GM23248 (cell line): ENCODE measurements at regions not wholly inside any gene's neighbourhood (a gene's known extent, or its start where the extent isn't known, plus 50 kb on each side); places are given as distances from the start of the nearest gene placed in this dataset.

ENCODE experiments used
- DNase-seq: peaks from one replicate; pipeline ENCODE4 v3.0.0-alpha.2; 2015
- H2AFZ ChIP-seq: fragments of 200-600 bp; sonication (generic); 2 replicates; pipeline ENCODE4 v1.6.1; 2016; ENCODE audit warnings: antibody characterized with exemption
- H3F3A ChIP-seq: fragments of 200-600 bp; sonication (generic); 2 replicates; pipeline ENCODE4 v1.6.1; 2016; ENCODE audit warnings: mild to moderate bottlenecking, antibody characterized with exemption, mixed run types; ENCODE audit not compliant: insufficient read depth
- H3K27ac ChIP-seq: fragments of 200-600 bp; sonication (generic); 2 replicates; pipeline ENCODE4 v1.5.1; 2016; ENCODE audit warnings: mild to moderate bottlenecking
- H3K27me3 ChIP-seq: fragments of 200-600 bp; sonication (generic); replicated peaks from 2 replicates; pipeline ENCODE4 v1.6.1; 2016; ENCODE audit warnings: mild to moderate bottlenecking; ENCODE audit not compliant: insufficient read depth
- H3K36me3 ChIP-seq: fragments of 200-600 bp; sonication (generic); 2 replicates; pipeline ENCODE4 v1.6.1; 2016; ENCODE audit warnings: low read depth, mild to moderate bottlenecking
- H3K4me1 ChIP-seq: fragments of 200-600 bp; sonication (generic); 2 replicates; pipeline ENCODE4 v1.6.1; 2016; ENCODE audit warnings: mild to moderate bottlenecking; ENCODE audit not compliant: insufficient read depth
- H3K4me2 ChIP-seq: fragments of 200-600 bp; sonication (generic); one replicate; pipeline ENCODE4 v1.6.1; 2016; ENCODE audit warnings: mild to moderate bottlenecking; ENCODE audit not compliant: unreplicated experiment
- H3K4me3 ChIP-seq: fragments of 200-600 bp; sonication (generic); 2 replicates; pipeline ENCODE4 v1.5.1; 2016; ENCODE audit warnings: mild to moderate bottlenecking
- H3K79me2 ChIP-seq: fragments of 200-600 bp; sonication (generic); 2 replicates; pipeline ENCODE4 v1.6.1; 2016; ENCODE audit warnings: mild to moderate bottlenecking; ENCODE audit not compliant: insufficient read depth
- H3K9ac ChIP-seq: fragments of 200-600 bp; sonication (generic); 2 replicates; pipeline ENCODE4 v1.6.1; 2016; ENCODE audit warnings: mild to moderate bottlenecking
- H3K9me2 ChIP-seq: fragments of 200-600 bp; sonication (generic); 2 replicates; pipeline ENCODE4 v1.6.1; 2016; ENCODE audit warnings: mixed run types, mild to moderate bottlenecking, moderate library complexity; ENCODE audit not compliant: insufficient read depth
- H3K9me3 ChIP-seq: fragments of 200-600 bp; sonication (generic); one replicate; pipeline ENCODE4 v1.6.1; 2017; ENCODE audit warnings: low read depth
- H4K20me1 ChIP-seq: fragments of 200-600 bp; sonication (generic); 2 replicates; pipeline ENCODE4 v1.6.0; 2016; ENCODE audit not compliant: insufficient read depth
- EZH2 ChIP-seq: fragments of 200-600 bp; sonication (generic); IDR thresholded peaks from 2 replicates; pipeline ENCODE4 v1.6.1; 2018; ENCODE audit warnings: antibody characterized with exemption, mild to moderate bottlenecking; ENCODE audit not compliant: insufficient read depth, poor library complexity, severe bottlenecking
- EZH2phosphoT487 ChIP-seq: fragments of 200-600 bp; sonication (generic); IDR thresholded peaks from 2 replicates; pipeline ENCODE4 v1.6.1; 2018; ENCODE audit warnings: antibody characterized with exemption, moderate library complexity, mild to moderate bottlenecking, low read depth; ENCODE audit not compliant: insufficient read depth
- WGBS, 2 experiments: methylation state at CpG; one replicate each; pipeline ENCODE4 v1.1.6; 2015 to 2017; ENCODE audit warnings: low lambda C conversion rate in 2 of 2, low coverage in 1 of 2; ENCODE audit errors: missing lambda C conversion rate in 2 of 2; 5-methylcytosine and 5-hydroxymethylcytosine counted together
- in situ Hi-C: fragments of 300-500 bp; cut with MboI; formaldehyde crosslinking; loops from 2 replicates; pipeline ENCODE4 v1.15.0; 2020

- no peak overlapping the region for H2AFZ ChIP-seq
- WGBS, 2 experiments, result 69 to 72% methylated on average over 4 of the region's 4 CpGs
- H3K9ac ChIP-seq, result no peak overlapping the region
- H3K79me2 ChIP-seq, result no peaks in the 10 kb centered on the region
- no peak overlapping the region for H3K27ac ChIP-seq
- H3K4me3 ChIP-seq, result no peak overlapping the region
- H3K9me2 ChIP-seq, result no peaks in the 10 kb centered on the region
- no peaks in the 10 kb centered on the region for H3F3A ChIP-seq
- no peaks in the 10 kb centered on the region for H3K4me1 ChIP-seq
- no peaks in the 10 kb centered on the region for H3K27me3 ChIP-seq
- H4K20me1 ChIP-seq, result no peaks in the 10 kb centered on the region
- no peak overlapping the region for H3K4me2 ChIP-seq
- TF ChIP-seq EZH2, result no peak
- no peak for TF ChIP-seq EZH2phosphoT487
- no peaks in the 10 kb centered on the region for H3K9me3 ChIP-seq
- H3K36me3 ChIP-seq, result no peaks in the 10 kb centered on the region
- no peak for DNase-seq
- in situ Hi-C loops, result no loop called here
Observed at GRCh38 chr9:80595192-80595591, 1023.4 kb downstream of the TLE4 start.

GRCh38 chr9:80592413-80592812 is 1020.6 kb downstream of the TLE4 start:
- Histone ChIP-seq H3K27ac (no peak overlapping the region), H3K4me1 (no peaks in the 10 kb centered on the region), H3F3A (no peaks in the 10 kb centered on the region), H3K36me3 (no peaks in the 10 kb centered on the region), H3K79me2 (no peaks in the 10 kb centered on the region), H3K9me2 (no peaks in the 10 kb centered on the region), H2AFZ (no peak overlapping the region), H3K9me3 (no peaks in the 10 kb centered on the region), H3K27me3 (no peaks in the 10 kb centered on the region), H3K4me2 (no peak overlapping the region), H4K20me1 (no peaks in the 10 kb centered on the region), H3K9ac (no peak overlapping the region), H3K4me3 (no peak overlapping the region)
- DNase-seq, result no peak
- TF ChIP-seq EZH2phosphoT487 (no peak), EZH2 (no peak)
- in situ Hi-C loops, result no loop called here

GRCh38 chr9:80586786-80587330 is 1015.1 kb downstream of the TLE4 start:
- no peak overlapping the region for H2AFZ ChIP-seq
- WGBS, 2 experiments, result 25 to 30% methylated on average over 1 of the region's 1 CpG

GRCh38 chr9:80571953-80572352 is 1000.2 kb downstream of the TLE4 start:
- no peak overlapping the region for H3K9ac ChIP-seq
- H3K9me2 ChIP-seq, result no peaks in the 10 kb centered on the region
- no peak overlapping the region for H3K4me2 ChIP-seq
- H3K27ac ChIP-seq, result no peak overlapping the region
- no peaks in the 10 kb centered on the region for H3K36me3 ChIP-seq
- no peak overlapping the region for H2AFZ ChIP-seq
- no peak overlapping the region for H3K4me3 ChIP-seq
- no peaks in the 10 kb centered on the region for H3K4me1 ChIP-seq
- no peaks in the 10 kb centered on the region for H3K79me2 ChIP-seq
- TF ChIP-seq EZH2, result no peak
- TF ChIP-seq EZH2phosphoT487, result no peak
- H3F3A ChIP-seq, result no peaks in the 10 kb centered on the region
- no peak for DNase-seq
- in situ Hi-C loops, result no loop called here
- no peaks in the 10 kb centered on the region for H3K27me3 ChIP-seq
- 17 to 26% methylated on average over 3 of the region's 3 CpGs for WGBS, 2 experiments
- H4K20me1 ChIP-seq, result no peaks in the 10 kb centered on the region
- H3K9me3 ChIP-seq, result peaks cover 7% of the 10 kb centered on the region

More at GRCh38 chr9:80586786-80587330, 1015.1 kb downstream of the TLE4 start:
- no peak overlapping the region for H3K9ac ChIP-seq
- H3K4me1 ChIP-seq, result no peaks in the 10 kb centered on the region
- in situ Hi-C loops, result no loop called here
- no peaks in the 10 kb centered on the region for H3K79me2 ChIP-seq
- TF ChIP-seq EZH2phosphoT487 (no peak), EZH2 (no peak)
- H3K27me3 ChIP-seq, result no peaks in the 10 kb centered on the region
- no peak overlapping the region for H3K27ac ChIP-seq
- H3F3A ChIP-seq, result no peaks in the 10 kb centered on the region
- no peaks in the 10 kb centered on the region for H4K20me1 ChIP-seq
- no peaks in the 10 kb centered on the region for H3K36me3 ChIP-seq
- DNase-seq, result no peak
- no peak overlapping the region for H3K4me3 ChIP-seq
- no peaks in the 10 kb centered on the region for H3K9me3 ChIP-seq
- H3K9me2 ChIP-seq, result no peaks in the 10 kb centered on the region
- no peak overlapping the region for H3K4me2 ChIP-seq

GRCh38 chr9:80569236-80569635 is 997.5 kb downstream of the TLE4 start:
- DNase-seq, result no peak
- Histone ChIP-seq H3K27ac (no peak overlapping the region), H3K9me3 (peaks cover 7% of the 10 kb centered on the region), H4K20me1 (no peaks in the 10 kb centered on the region), H3F3A (no peaks in the 10 kb centered on the region), H3K9me2 (no peaks in the 10 kb centered on the region), H3K4me3 (no peak overlapping the region), H3K36me3 (no peaks in the 10 kb centered on the region), H2AFZ (no peak overlapping the region), H3K4me2 (no peak overlapping the region), H3K79me2 (no peaks in the 10 kb centered on the region), H3K27me3 (no peaks in the 10 kb centered on the region), H3K9ac (no peak overlapping the region), H3K4me1 (no peaks in the 10 kb centered on the region)
- 23 to 35% methylated on average over 1 of the region's 1 CpG for WGBS, 2 experiments
- in situ Hi-C loops, result no loop called here
- TF ChIP-seq EZH2 (no peak), EZH2phosphoT487 (no peak)
